ENCODE measurements at regions not wholly inside any gene's neighbourhood (a gene's known extent, or its start where the extent isn't known, plus 50 kb on each side); places are given as distances from the start of the nearest gene placed in this dataset.
A peak's percentile ranks its signal among the peaks of the same experiment; 100 is the strongest.

GRCh38 chr20:11270566-11270965 lies 596.8 kb upstream of the JAG1 start:
- no peak for TF ChIP-seq CTCF (IDR thresholded peaks at IDR 0.05; ENCODE audit: insufficient read depth, low read depth, low read length, missing control alignments)
- H3K4me3 ChIP-seq (ENCODE audit: low read depth, low read length): no peak overlapping the region
- no peak for DNase-seq (ENCODE audit: low read depth)

GRCh38 chr20:11271319-11271718 lies 597.5 kb upstream of the JAG1 start:
- no peak for DNase-seq (ENCODE audit: low read depth)
- TF ChIP-seq CTCF (IDR thresholded peaks at IDR 0.05; ENCODE audit: insufficient read depth, low read depth, low read length, missing control alignments): no peak
- no peak overlapping the region for H3K4me3 ChIP-seq (ENCODE audit: low read depth, low read length)

GRCh38 chr20:11271920-11272594 lies 598.3 kb upstream of the JAG1 start:
- no peak overlapping the region for H3K4me3 ChIP-seq (ENCODE audit: low read depth, low read length)
- no peak for TF ChIP-seq CTCF (IDR thresholded peaks at IDR 0.05; ENCODE audit: insufficient read depth, low read depth, low read length, missing control alignments)
- no peak for DNase-seq (ENCODE audit: low read depth)

GRCh38 chr20:11274141-11274594 lies 600.4 kb upstream of the JAG1 start:
- H3K4me3 ChIP-seq (ENCODE audit: low read depth, low read length): no peak overlapping the region
- peak; percentile 46 for TF ChIP-seq CTCF (IDR thresholded peaks at IDR 0.05; ENCODE audit: insufficient read depth, low read depth, low read length, missing control alignments)
- DNase-seq (ENCODE audit: low read depth): peak; percentile 58

- DNase-seq (ENCODE audit: low read depth): no peak
- TF ChIP-seq CTCF (IDR thresholded peaks at IDR 0.05; ENCODE audit: insufficient read depth, low read depth, low read length, missing control alignments): no peak
- H3K4me3 ChIP-seq (ENCODE audit: low read depth, low read length): no peak overlapping the region
Observed at GRCh38 chr20:11275740-11276139, 601.9 kb upstream of the JAG1 start.

- TF ChIP-seq CTCF (IDR thresholded peaks at IDR 0.05; ENCODE audit: insufficient read depth, low read depth, low read length, missing control alignments): no peak
- no peak for DNase-seq (ENCODE audit: low read depth)
- H3K4me3 ChIP-seq (ENCODE audit: low read depth, low read length): no peak overlapping the region
Observed at GRCh38 chr20:11277170-11277569, 603.4 kb upstream of the JAG1 start.

GRCh38 chr20:11277858-11278257 lies 604.1 kb upstream of the JAG1 start:
- TF ChIP-seq CTCF (IDR thresholded peaks at IDR 0.05; ENCODE audit: insufficient read depth, low read depth, low read length, missing control alignments): no peak
- no peak overlapping the region for H3K4me3 ChIP-seq (ENCODE audit: low read depth, low read length)
- no peak for DNase-seq (ENCODE audit: low read depth)
